NB4 (cell line): ENCODE measurements at regions not wholly inside any gene's neighbourhood (a gene's known extent, or its start where the extent isn't known, plus 50 kb on each side); places are given as distances from the start of the nearest gene placed in this dataset.

Source experiments
- MYC ChIP-seq: IDR thresholded peaks from 2 replicates; pipeline ENCODE4 v1.6.1; 2011; ENCODE audit warnings: low read depth, low read length
- POLR2A ChIP-seq: IDR thresholded peaks from 2 replicates; pipeline ENCODE4 v1.6.1; 2011; ENCODE audit warnings: mild to moderate bottlenecking; ENCODE audit not compliant: insufficient read length; ENCODE audit errors: extremely low read depth
- TF ChIP-seq, protein P1 (sequence below): IDR thresholded peaks from one replicate; pipeline ENCODE4 v1.5.1; 2012; ENCODE audit warnings: low read depth, low read length
- TF ChIP-seq, protein P2 (sequence below): IDR thresholded peaks from 2 replicates; pipeline ENCODE4 v1.6.1; 2011; ENCODE audit warnings: low read depth, low read length

DNA sequence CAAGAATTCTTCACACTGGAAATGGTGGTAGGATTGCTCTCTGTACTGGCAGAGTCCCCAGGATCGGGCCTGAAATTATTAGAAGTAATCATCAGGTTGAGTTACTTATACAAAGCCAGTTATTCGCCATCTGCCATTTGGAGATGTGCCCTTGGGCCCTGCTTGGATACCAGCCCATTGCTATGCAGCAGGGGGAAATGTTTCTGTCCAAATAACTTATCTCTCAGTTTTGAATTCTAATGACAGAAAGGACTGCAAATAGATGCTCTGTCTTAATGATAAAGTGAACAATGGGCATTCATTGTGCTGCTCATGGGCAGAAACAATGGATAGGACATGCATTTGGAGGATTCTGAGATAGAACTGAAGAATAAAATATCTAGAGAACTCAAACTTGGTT lies 139.1 kb upstream of the PELI2 start:
- no peak for TF ChIP-seq POLR2A
- TF ChIP-seq, protein P1, sequence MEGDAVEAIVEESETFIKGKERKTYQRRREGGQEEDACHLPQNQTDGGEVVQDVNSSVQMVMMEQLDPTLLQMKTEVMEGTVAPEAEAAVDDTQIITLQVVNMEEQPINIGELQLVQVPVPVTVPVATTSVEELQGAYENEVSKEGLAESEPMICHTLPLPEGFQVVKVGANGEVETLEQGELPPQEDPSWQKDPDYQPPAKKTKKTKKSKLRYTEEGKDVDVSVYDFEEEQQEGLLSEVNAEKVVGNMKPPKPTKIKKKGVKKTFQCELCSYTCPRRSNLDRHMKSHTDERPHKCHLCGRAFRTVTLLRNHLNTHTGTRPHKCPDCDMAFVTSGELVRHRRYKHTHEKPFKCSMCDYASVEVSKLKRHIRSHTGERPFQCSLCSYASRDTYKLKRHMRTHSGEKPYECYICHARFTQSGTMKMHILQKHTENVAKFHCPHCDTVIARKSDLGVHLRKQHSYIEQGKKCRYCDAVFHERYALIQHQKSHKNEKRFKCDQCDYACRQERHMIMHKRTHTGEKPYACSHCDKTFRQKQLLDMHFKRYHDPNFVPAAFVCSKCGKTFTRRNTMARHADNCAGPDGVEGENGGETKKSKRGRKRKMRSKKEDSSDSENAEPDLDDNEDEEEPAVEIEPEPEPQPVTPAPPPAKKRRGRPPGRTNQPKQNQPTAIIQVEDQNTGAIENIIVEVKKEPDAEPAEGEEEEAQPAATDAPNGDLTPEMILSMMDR: no peak
- TF ChIP-seq MYC: no peak
- TF ChIP-seq, protein P2, sequence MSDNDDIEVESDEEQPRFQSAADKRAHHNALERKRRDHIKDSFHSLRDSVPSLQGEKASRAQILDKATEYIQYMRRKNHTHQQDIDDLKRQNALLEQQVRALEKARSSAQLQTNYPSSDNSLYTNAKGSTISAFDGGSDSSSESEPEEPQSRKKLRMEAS: no peak
